GM18505 (cell line): ENCODE measurements at regions not wholly inside any gene's neighbourhood (a gene's known extent, or its start where the extent isn't known, plus 50 kb on each side); places are given as distances from the start of the nearest gene placed in this dataset.

Source experiments
- ATAC-seq: cut with Tn5 transposase; IDR thresholded peaks from one replicate; pipeline ENCODE4 v1.9.1; 2021; ENCODE audit not compliant: unreplicated experiment
- POLR2A ChIP-seq: IDR thresholded peaks from 4 replicates; pipeline ENCODE4 v1.6.1; 2011; ENCODE audit warnings: borderline replicate concordance; ENCODE audit not compliant: insufficient read depth, insufficient read length; ENCODE audit errors: extremely low read depth

- TF ChIP-seq POLR2A, result no peak
- no peak for ATAC-seq
Measured at GRCh38 chr4:32000846-32001488, 1280.8 kb downstream of the PCDH7 start.

GRCh38 chr4:32002037-32002747 lies 1282.0 kb downstream of the PCDH7 start:
- no peak for ATAC-seq
- no peak for TF ChIP-seq POLR2A

- ATAC-seq, result no peak
- TF ChIP-seq POLR2A, result no peak
Measured at GRCh38 chr4:32003548-32003947, 1283.4 kb downstream of the PCDH7 start.

GRCh38 chr4:32010221-32010620 lies 1290.1 kb downstream of the PCDH7 start:
- ATAC-seq, result no peak
- TF ChIP-seq POLR2A, result no peak

GRCh38 chr4:32022071-32022470 lies 1301.9 kb downstream of the PCDH7 start:
- TF ChIP-seq POLR2A, result no peak

GRCh38 chr4:32025851-32026459 lies 1305.8 kb downstream of the PCDH7 start:
- TF ChIP-seq POLR2A, result no peak

More at GRCh38 chr4:32022071-32022470, 1301.9 kb downstream of the PCDH7 start:
- ATAC-seq, result no peak

GRCh38 chr4:32030406-32030805 lies 1310.2 kb downstream of the PCDH7 start:
- no peak for TF ChIP-seq POLR2A

More at GRCh38 chr4:32025851-32026459, 1305.8 kb downstream of the PCDH7 start:
- no peak for ATAC-seq

GRCh38 chr4:32031026-32031425 lies 1310.9 kb downstream of the PCDH7 start:
- no peak for TF ChIP-seq POLR2A
- no peak for ATAC-seq

More at GRCh38 chr4:32030406-32030805, 1310.2 kb downstream of the PCDH7 start:
- no peak for ATAC-seq

- no peak for TF ChIP-seq POLR2A
- no peak for ATAC-seq
Measured at GRCh38 chr4:32032136-32032672, 1312.0 kb downstream of the PCDH7 start.

- no peak for ATAC-seq
- no peak for TF ChIP-seq POLR2A
Measured at GRCh38 chr4:32037399-32037798, 1317.2 kb downstream of the PCDH7 start.

GRCh38 chr4:32042486-32043247 lies 1322.5 kb downstream of the PCDH7 start:
- no peak for ATAC-seq
- TF ChIP-seq POLR2A, result no peak

GRCh38 chr4:32043248-32043633 lies 1323.1 kb downstream of the PCDH7 start:
- ATAC-seq, result no peak
- no peak for TF ChIP-seq POLR2A

GRCh38 chr4:32061916-32062315 lies 1341.7 kb downstream of the PCDH7 start:
- TF ChIP-seq POLR2A, result no peak
- ATAC-seq, result no peak
